Muscle of leg (tissue), 3 donors: ENCODE measurements at regions not wholly inside any gene's neighbourhood (a gene's known extent, or its start where the extent isn't known, plus 50 kb on each side); places are given as distances from the start of the nearest gene placed in this dataset.

ENCODE experiments used
- DNase-seq: peaks from one replicate; pipeline ENCODE4 v3.0.0; 2013
- H3K27ac ChIP-seq: one replicate; pipeline ENCODE4 v1.5.1; 2013; ENCODE audit warnings: mild to moderate bottlenecking, low read length, control low read depth
- H3K27me3 ChIP-seq: one replicate; pipeline ENCODE4 v1.6.1; 2013; ENCODE audit warnings: low read length; ENCODE audit not compliant: control insufficient read depth, insufficient read depth
- H3K36me3 ChIP-seq: one replicate; pipeline ENCODE4 v1.6.1; 2013; ENCODE audit warnings: low read length; ENCODE audit not compliant: control insufficient read depth, insufficient read depth
- H3K4me1 ChIP-seq: one replicate; pipeline ENCODE4 v1.6.1; 2013; ENCODE audit warnings: low read length; ENCODE audit not compliant: control insufficient read depth, insufficient read depth
- H3K4me3 ChIP-seq: one replicate; pipeline ENCODE4 v1.5.1; 2013; ENCODE audit warnings: low read length, control low read depth
- H3K9me3 ChIP-seq: replicated peaks from 2 replicates; pipeline ENCODE4 v1.6.1; 2013; ENCODE audit warnings: low read depth, low read length; ENCODE audit not compliant: control insufficient read depth
- WGBS: methylation state at CpG from one replicate; pipeline ENCODE4 v1.1.5; 2013; ENCODE audit warnings: missing lambda C conversion rate; ENCODE audit not compliant: insufficient coverage; 5-methylcytosine and 5-hydroxymethylcytosine counted together

DNA sequence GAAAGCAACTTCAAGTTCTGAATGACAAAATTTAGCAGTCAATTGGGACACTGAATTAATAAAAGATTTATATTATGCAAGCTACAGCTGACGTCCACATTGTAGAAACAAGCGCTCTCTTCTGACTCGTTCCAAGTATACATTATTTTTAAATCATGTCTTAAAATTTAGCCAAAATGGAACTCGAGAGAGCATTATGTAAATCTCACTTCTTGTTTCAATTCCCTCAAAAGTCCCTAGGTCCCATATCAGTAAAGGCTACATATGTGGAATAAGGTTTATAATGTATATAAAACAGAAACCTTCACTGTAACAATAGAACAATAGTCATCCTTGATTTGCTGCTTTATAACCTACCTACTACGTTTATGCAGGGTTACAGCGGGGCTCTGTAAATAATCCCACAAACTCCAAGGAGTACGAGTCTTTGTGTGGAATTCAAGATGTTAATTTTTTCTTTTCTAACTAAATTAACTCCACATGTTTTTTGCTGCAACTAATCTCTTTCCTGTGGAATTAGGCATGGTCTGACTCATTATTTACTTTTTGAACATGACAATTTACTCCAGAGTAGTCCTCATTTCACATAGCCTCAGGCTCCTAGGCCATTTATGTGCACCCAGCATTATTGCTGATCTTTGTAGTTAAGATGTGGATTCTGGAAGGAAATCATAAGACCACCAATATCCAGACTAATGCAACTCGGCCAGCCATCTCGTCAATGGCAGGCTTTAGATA, 785.1 kb downstream of the LTN1 start:
- H3K27ac ChIP-seq: peak overlapping the region; percentile 54
- H3K36me3 ChIP-seq: no peaks in the 10 kb centered on the region
- H3K4me3 ChIP-seq: no peak overlapping the region
- H3K4me1 ChIP-seq: peaks cover 2% of the 10 kb centered on the region
- H3K9me3 ChIP-seq: no peaks in the 10 kb centered on the region
- H3K27me3 ChIP-seq: no peaks in the 10 kb centered on the region
- no CpG with 5 or more reads among the region's 9 CpGs for WGBS
- DNase-seq: peak; percentile 96

DNA sequence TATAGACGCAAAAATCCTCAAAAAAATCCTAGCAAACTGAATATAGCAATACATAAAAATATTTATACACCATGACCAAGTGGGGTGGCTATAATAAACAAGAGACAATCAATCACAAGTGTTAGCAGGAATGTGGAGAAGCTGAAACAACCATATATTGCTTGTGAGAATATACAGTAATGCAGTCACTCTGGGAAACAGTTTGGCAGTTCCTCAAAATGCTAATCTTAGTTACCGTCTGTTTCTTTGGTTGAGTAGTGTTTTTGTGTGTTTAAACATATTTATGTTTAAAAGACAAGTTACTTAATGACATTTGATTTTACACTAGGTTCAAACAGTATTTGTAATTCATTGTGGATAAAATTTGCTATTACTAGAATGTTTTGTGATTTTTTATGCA, 792.0 kb downstream of the LTN1 start:
- DNase-seq: peak; percentile 50

DNA sequence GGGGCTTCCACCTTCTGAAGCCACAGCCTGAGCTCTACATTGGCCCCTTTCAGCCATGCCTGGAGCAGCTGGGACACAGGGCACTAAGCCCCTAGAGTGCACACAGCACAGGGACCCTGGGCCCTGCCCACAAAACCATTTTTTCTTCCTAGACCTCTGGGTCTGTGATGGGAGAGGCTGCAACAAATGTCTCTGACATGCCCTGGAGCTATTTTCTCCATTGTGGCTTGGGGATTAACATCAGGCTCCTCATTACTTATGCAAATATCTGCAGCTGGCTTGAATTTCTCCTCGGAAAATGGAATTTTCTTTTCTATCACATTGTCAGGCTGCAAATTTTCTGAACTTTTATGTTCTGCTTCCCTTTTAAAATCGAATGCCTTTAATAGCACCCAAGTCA, 795.7 kb downstream of the LTN1 start:
- Histone ChIP-seq H3K4me3 (no peak overlapping the region), H3K4me1 (no peaks in the 10 kb centered on the region), H3K36me3 (no peaks in the 10 kb centered on the region), H3K27me3 (no peaks in the 10 kb centered on the region), H3K9me3 (peaks cover 6% of the 10 kb centered on the region), H3K27ac (no peak overlapping the region)
- DNase-seq: no peak
- 57% methylated on average over 2 of the region's 2 CpGs for WGBS

More for the DNA sequence above, 792.0 kb downstream of the LTN1 start:
- Histone ChIP-seq H3K4me1 (no peaks in the 10 kb centered on the region), H3K9me3 (peaks cover 3% of the 10 kb centered on the region), H3K36me3 (no peaks in the 10 kb centered on the region), H3K27me3 (no peaks in the 10 kb centered on the region), H3K4me3 (no peak overlapping the region), H3K27ac (no peak overlapping the region)
- no CpG with 5 or more reads among the region's 2 CpGs for WGBS

DNA sequence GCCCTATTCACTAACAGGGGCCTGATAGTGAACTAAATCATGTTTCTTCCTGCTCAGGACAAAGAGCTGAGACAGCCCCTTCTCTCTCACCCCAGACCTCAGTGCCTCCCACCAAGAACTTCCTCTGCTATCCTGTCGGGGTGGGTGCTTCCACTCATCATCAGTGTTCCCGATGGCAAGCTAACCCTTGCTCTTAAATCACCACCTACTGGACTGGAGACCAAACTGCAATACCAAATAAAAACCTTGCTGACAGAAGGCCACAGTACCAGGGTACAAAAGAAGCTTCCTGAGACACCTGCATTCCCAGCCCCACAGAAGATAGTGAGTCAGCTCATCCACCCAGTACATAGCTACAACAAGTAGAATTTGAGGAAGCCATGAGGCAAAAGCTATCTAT, 799.5 kb downstream of the LTN1 start:
- Histone ChIP-seq H3K27ac (no peak overlapping the region), H3K4me1 (no peaks in the 10 kb centered on the region), H3K27me3 (no peaks in the 10 kb centered on the region), H3K9me3 (peaks cover 4% of the 10 kb centered on the region), H3K36me3 (no peaks in the 10 kb centered on the region), H3K4me3 (no peak overlapping the region)
- WGBS: no CpG with 5 or more reads among the region's 2 CpGs
- DNase-seq: no peak

DNA sequence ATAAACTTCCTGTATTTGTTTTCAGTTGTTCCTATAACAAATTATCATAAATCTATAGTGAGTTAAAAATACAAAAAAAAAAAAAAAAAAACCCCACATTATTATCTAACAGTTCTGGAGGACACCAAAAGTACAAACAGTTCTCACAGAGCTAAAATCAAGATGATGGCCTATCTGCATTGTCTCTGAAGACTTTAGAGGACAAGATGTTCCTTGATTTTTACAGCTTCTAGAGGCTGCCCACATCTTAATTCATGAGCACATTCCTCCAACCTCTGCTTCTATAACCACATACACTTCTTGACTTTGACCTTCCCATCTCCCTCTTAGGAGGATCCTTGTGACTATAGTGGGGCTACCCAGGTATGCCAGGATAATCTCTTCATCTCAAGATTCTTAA, 806.1 kb downstream of the LTN1 start:
- H3K27ac ChIP-seq: no peak overlapping the region
- H3K4me1 ChIP-seq: no peaks in the 10 kb centered on the region
- no peaks in the 10 kb centered on the region for H3K27me3 ChIP-seq
- H3K9me3 ChIP-seq: peaks cover 6% of the 10 kb centered on the region
- H3K36me3 ChIP-seq: no peaks in the 10 kb centered on the region
- no peak for DNase-seq
- no peak overlapping the region for H3K4me3 ChIP-seq

DNA sequence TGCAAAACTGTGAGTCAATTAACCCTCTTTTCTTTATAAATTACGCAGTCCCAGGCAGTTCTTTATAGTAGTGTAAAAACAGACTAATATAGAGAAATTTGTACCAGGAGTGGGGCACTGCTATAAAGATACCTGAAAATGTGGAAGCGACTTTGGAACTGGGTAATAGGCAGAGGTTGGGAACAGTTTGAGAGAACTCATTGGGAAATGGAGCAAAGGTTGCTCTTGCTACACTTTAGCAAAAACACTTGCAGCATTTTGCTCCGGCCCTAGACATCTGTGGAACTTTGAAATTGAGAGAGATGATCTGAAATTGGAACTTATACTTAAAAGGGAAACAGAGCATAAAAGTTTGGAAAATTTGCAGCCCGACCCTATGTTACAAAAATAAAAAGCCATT, 810.9 kb downstream of the LTN1 start:
- WGBS: 100% methylated on average over 1 of the region's 4 CpGs
- no peaks in the 10 kb centered on the region for H3K27me3 ChIP-seq

DNA sequence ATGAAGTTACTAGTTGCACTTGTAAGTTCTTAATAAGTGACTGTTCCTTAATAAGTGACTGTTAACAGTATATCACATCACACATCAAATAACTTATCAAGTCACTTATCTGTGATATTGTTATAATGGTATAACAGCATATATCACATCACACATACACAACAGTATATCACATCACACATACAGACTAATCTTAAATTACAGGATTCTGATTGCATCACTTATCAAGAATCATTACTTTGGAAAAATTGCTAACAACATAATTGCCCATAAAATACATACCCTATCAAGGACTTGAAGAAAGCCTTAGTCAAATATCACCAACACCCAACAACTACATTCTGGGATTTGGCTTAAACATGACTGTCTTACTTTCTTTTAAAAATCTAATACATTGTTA, 813.5 kb downstream of the LTN1 start:
- no peaks in the 10 kb centered on the region for H3K4me1 ChIP-seq
- H3K27ac ChIP-seq: no peak overlapping the region
- no peaks in the 10 kb centered on the region for H3K27me3 ChIP-seq
- no peak overlapping the region for H3K4me3 ChIP-seq
- DNase-seq: no peak
- H3K36me3 ChIP-seq: no peaks in the 10 kb centered on the region
- H3K9me3 ChIP-seq: peaks cover 10% of the 10 kb centered on the region

More for the DNA sequence above, 810.9 kb downstream of the LTN1 start:
- Histone ChIP-seq H3K27ac (no peak overlapping the region), H3K4me1 (no peaks in the 10 kb centered on the region), H3K9me3 (peaks cover 6% of the 10 kb centered on the region), H3K36me3 (no peaks in the 10 kb centered on the region), H3K4me3 (no peak overlapping the region)
- no peak for DNase-seq

DNA sequence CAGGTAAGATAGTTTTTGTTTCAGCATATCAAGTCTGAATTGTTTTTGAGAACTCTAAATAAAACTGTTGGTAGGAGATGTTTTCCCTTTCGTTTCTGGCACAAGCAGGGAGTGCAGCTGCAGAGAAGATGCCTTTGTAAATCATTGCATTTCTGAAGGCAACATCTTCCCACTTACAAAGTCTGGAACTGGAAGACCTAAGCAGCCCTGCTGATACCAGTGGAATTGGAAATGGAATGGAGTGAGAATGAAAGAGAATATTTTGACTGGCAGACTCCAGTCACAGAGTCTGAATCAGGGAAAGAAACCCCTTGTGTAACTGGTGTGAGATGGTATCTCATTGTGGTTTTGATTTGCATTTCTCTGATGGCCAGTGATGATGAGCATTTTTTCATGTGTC, 815.6 kb downstream of the LTN1 start:
- peak; percentile 56 for DNase-seq
- Histone ChIP-seq H3K9me3 (peaks cover 5% of the 10 kb centered on the region), H3K27ac (no peak overlapping the region), H3K36me3 (no peaks in the 10 kb centered on the region), H3K4me1 (no peaks in the 10 kb centered on the region), H3K4me3 (no peak overlapping the region), H3K27me3 (no peaks in the 10 kb centered on the region)
- no CpG with 5 or more reads among the region's 1 CpG for WGBS

DNA sequence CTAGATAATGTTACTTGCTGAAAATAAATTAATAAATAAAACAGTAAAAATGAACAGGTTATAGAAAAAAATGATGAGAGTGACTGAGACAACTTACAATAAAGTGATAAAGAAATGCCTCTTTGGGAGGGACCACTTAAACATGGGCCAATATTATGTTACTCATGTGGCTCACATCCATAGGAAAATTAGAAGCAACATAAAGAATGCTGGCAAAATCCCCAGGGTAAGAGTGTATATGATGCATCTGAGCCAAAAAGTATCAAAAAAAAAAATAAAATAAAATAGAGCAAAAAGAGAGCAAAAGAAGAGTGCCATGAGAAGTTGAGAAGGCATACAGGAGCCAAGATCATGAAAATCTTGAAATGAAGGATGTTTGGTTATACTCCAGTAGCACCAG, 818.0 kb downstream of the LTN1 start:
- Histone ChIP-seq H3K4me1 (no peaks in the 10 kb centered on the region), H3K27me3 (no peaks in the 10 kb centered on the region), H3K9me3 (peaks cover 4% of the 10 kb centered on the region), H3K4me3 (no peak overlapping the region), H3K36me3 (no peaks in the 10 kb centered on the region), H3K27ac (no peak overlapping the region)
- DNase-seq: peak; percentile 15

DNA sequence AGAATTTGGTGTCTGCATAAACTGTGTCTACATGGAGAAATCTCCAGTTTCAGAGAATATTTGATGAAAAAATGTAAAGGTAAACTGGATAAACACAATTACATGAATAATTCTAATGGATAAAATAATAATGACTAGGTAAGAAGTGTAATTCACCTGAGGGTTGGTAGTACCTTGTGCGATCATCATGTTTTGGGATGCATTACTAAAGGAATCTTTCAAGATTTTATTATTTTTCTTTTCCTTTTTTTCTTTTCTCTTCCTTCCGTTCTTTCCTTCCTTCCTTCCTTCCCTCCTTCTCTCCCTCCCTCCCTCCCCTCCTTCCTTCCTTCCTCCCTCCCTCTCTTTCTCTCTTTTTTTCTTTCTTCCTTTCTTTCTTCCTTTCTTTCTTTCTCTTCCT, 818.7 kb downstream of the LTN1 start:
- Histone ChIP-seq H3K4me3 (no peak overlapping the region), H3K9me3 (peaks cover 4% of the 10 kb centered on the region), H3K4me1 (no peaks in the 10 kb centered on the region), H3K36me3 (no peaks in the 10 kb centered on the region), H3K27ac (no peak overlapping the region), H3K27me3 (no peaks in the 10 kb centered on the region)
- WGBS: 100% methylated on average over 1 of the region's 2 CpGs
- no peak for DNase-seq

DNA sequence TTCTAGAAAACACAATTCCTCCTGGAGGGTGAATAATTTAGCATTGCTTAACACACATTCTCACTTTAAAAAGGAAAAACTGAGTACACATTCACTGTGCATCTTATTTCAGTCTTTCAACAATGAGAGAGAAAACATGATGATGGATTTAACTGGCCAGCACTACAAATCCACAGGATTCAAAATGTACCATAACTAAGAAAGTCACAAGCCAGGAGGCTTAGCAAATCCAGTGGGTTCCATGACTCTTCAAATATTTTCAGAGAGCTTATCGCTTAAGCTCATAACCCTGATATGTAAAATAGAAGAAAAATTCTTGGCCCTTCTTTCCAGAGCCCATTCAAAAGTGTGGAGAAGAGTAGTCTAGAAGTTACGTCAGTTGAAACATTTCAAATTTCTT, 820.3 kb downstream of the LTN1 start:
- H3K9me3 ChIP-seq: peaks cover 4% of the 10 kb centered on the region
- no peak overlapping the region for H3K27ac ChIP-seq
- no CpG with 5 or more reads among the region's 2 CpGs for WGBS
- no peak overlapping the region for H3K4me3 ChIP-seq
- H3K27me3 ChIP-seq: no peaks in the 10 kb centered on the region
- H3K36me3 ChIP-seq: no peaks in the 10 kb centered on the region
- DNase-seq: no peak
- H3K4me1 ChIP-seq: no peaks in the 10 kb centered on the region
